B cell (primary cell): ENCODE measurements at regions not wholly inside any gene's neighbourhood (a gene's known extent, or its start where the extent isn't known, plus 50 kb on each side); places are given as distances from the start of the nearest gene placed in this dataset.

Source experiments
- ATAC-seq: fragments of 200-7000 bp; cut with Tn5 transposase; one replicate; pipeline ENCODE4 v1.10.0; 2021; ENCODE audit warnings: low read depth, mild to moderate bottlenecking, moderate number of reproducible peaks, moderate library complexity
- CTCF ChIA-PET: fragments of 350-600 bp; sonication (Branson Sonifier 250); formaldehyde crosslinking; loops from one replicate; lab custom pipeline; 2021; ENCODE audit warnings: antibody characterized with exemption, inconsistent platforms; lab: Charles Lee
- POLR2A ChIA-PET: fragments of 350-600 bp; sonication (Branson Sonifier 250); formaldehyde crosslinking; loops from one replicate; lab custom pipeline; 2021; ENCODE audit warnings: antibody characterized with exemption; lab: Charles Lee
- DNase-seq: peaks from one replicate; pipeline ENCODE4 v3.0.0; 2013
- H2AFZ ChIP-seq: 2 replicates; pipeline ENCODE4 v1.6.1; 2012; ENCODE audit warnings: mild to moderate bottlenecking, low read depth, low read length; ENCODE audit not compliant: insufficient read depth, poor library complexity, severe bottlenecking
- H3K27ac ChIP-seq, 2 donors: 1 replicate in 1 of 2; 2 replicates in 1 of 2; pipeline ENCODE4 v1.5.1; 2012 to 2013; ENCODE audit warnings: low read length in 2 of 2, mild to moderate bottlenecking in 2 of 2, moderate library complexity in 1 of 2
- H3K27me3 ChIP-seq, 4 experiments: fragments of 200-600 bp in 1 of 4; sonication (generic) in 1 of 4; replicated peaks in 1 of 4; 1 replicate in 2 of 4; 2 replicates in 2 of 4; pipeline versions ENCODE4 v1.6.1 to v1.7.0; 2013 to 2016; ENCODE audit warnings: low read length in 3 of 4, mild to moderate bottlenecking in 2 of 4, mixed read lengths in 1 of 4, moderate library complexity in 1 of 4; ENCODE audit not compliant: insufficient read depth in 4 of 4, control insufficient read depth in 3 of 4; ENCODE audit errors: control extremely low read depth in 1 of 4
- H3K36me3 ChIP-seq, 2 experiments: replicated peaks in 1 of 2; 1 replicate in 1 of 2; 2 replicates in 1 of 2; pipeline versions ENCODE4 v1.6.1 to v1.7.1; 2013; ENCODE audit warnings: low read length in 1 of 2; ENCODE audit not compliant: insufficient read depth in 2 of 2, control insufficient read depth in 1 of 2; ENCODE audit errors: control extremely low read depth in 1 of 2, extremely low read depth in 1 of 2
- H3K4me1 ChIP-seq, 2 donors: fragments of 200-600 bp in 1 of 2; sonication (generic) in 1 of 2; 1 replicate in 1 of 2; 2 replicates in 1 of 2; pipeline versions ENCODE4 v1.5.1 to v1.6.1; 2013 to 2017; ENCODE audit warnings: low read length in 2 of 2; ENCODE audit not compliant: control insufficient read depth in 2 of 2, insufficient read depth in 2 of 2
- H3K4me2 ChIP-seq: replicated peaks from 2 replicates; pipeline ENCODE3; 2012; ENCODE audit warnings: mild to moderate bottlenecking, low read depth, low read length; ENCODE audit not compliant: poor library complexity, severe bottlenecking
- H3K4me3 ChIP-seq, 5 experiments: fragments of 200-600 bp in 1 of 5; sonication (generic) in 1 of 5; 1 replicate in 3 of 5; 2 replicates in 2 of 5; pipeline versions ENCODE4 v1.5.1 to v1.7.0; 2011 to 2016; ENCODE audit warnings: low read length in 4 of 5, mild to moderate bottlenecking in 4 of 5, low read depth in 2 of 5, control low read depth in 1 of 5, moderate library complexity in 1 of 5; ENCODE audit not compliant: insufficient read depth in 1 of 5; ENCODE audit errors: control extremely low read depth in 1 of 5, extremely low read depth in 1 of 5
- H3K79me2 ChIP-seq: fragments of 200-600 bp; sonication (generic); one replicate; pipeline ENCODE4 v1.6.0; 2016; ENCODE audit warnings: low read length; ENCODE audit not compliant: control insufficient read depth, insufficient read depth
- H3K9ac ChIP-seq: fragments of 200-600 bp; sonication (generic); 2 replicates; pipeline ENCODE4 v1.6.1; 2017; ENCODE audit warnings: mild to moderate bottlenecking, low read length, moderate library complexity
- H3K9me3 ChIP-seq, 3 donors: one replicate each; pipeline versions ENCODE4 v1.6.1 to v1.7.1; 2013; ENCODE audit warnings: low read length in 2 of 3; ENCODE audit not compliant: control insufficient read depth in 2 of 3, insufficient read depth in 1 of 3; ENCODE audit errors: control extremely low read depth in 1 of 3
- H4K20me1 ChIP-seq: 2 replicates; pipeline ENCODE4 v1.6.0; 2012; ENCODE audit warnings: mild to moderate bottlenecking, low read length; ENCODE audit not compliant: insufficient read depth, control insufficient read depth, poor library complexity, severe bottlenecking
- H3K27ac Mint-ChIP-seq: one replicate; pipeline ENCODE4 v1.8.0; 2021; ENCODE audit warnings: mixed read lengths
- H3K27me3 Mint-ChIP-seq: one replicate; pipeline ENCODE4 v1.8.0; 2021; ENCODE audit warnings: mixed read lengths
- H3K4me1 Mint-ChIP-seq: one replicate; pipeline ENCODE4 v1.8.0; 2021; ENCODE audit warnings: mixed read lengths
- H3K4me3 Mint-ChIP-seq: one replicate; pipeline ENCODE4 v1.8.0; 2021; ENCODE audit warnings: mixed read lengths
- H3K9me3 Mint-ChIP-seq: one replicate; pipeline ENCODE4 v1.8.0; 2022; ENCODE audit warnings: mixed read lengths; ENCODE audit not compliant: insufficient read depth
- CTCF ChIP-seq: fragments of 200-600 bp; IDR thresholded peaks from one replicate; pipeline ENCODE4 v1.8.0; 2022; ENCODE audit warnings: antibody characterized with exemption, mild to moderate bottlenecking
- EZH2 ChIP-seq: IDR thresholded peaks from 2 replicates; pipeline ENCODE4 v1.6.1; 2012; ENCODE audit warnings: borderline replicate concordance, low read depth, mild to moderate bottlenecking, moderate library complexity, low read length; ENCODE audit not compliant: insufficient read depth, poor library complexity, severe bottlenecking
- WGBS: methylation state at CpG from one replicate; pipeline ENCODE4 v1.1.5; 2013; ENCODE audit warnings: missing lambda C conversion rate; ENCODE audit not compliant: insufficient coverage; 5-methylcytosine and 5-hydroxymethylcytosine counted together
- intact Hi-C: fragments of 100-400 bp; cut with micrococcal nuclease; formaldehyde crosslinking; loops from one replicate; pipeline ENCODE4 v1.10.0; 2022

GRCh38 chr20:40442181-40442963 is 246.7 kb downstream of the MAFB start:
- ATAC-seq: no peak
- no peaks in the 10 kb centered on the region for H3K4me1 ChIP-seq
- H3K4me1 Mint-ChIP-seq: no peaks in the 10 kb centered on the region
- H3K9ac ChIP-seq: no peak overlapping the region
- H3K4me2 ChIP-seq: no peak overlapping the region
- no peaks in the 10 kb centered on the region for H3K79me2 ChIP-seq
- DNase-seq: no peak
- no peaks in the 10 kb centered on the region for H3K36me3 ChIP-seq
- no peaks in the 10 kb centered on the region for H3K9me3 Mint-ChIP-seq
- ChIA-PET POLR2A (no interaction called here), CTCF (no interaction called here)
- H3K9me3 ChIP-seq: peaks cover 0 to 2% (median 0%) of the 10 kb centered on the region in 3 donors
- TF ChIP-seq EZH2: no peak
- TF ChIP-seq CTCF: no peak
- peaks cover 0 to 2% (median under 1%) of the 10 kb centered on the region in 4 experiments for H3K27me3 ChIP-seq
- 84% methylated on average over 6 of the region's 8 CpGs for WGBS
- H4K20me1 ChIP-seq: no peaks in the 10 kb centered on the region
- peaks cover 14% of the 10 kb centered on the region for H3K27me3 Mint-ChIP-seq
- H3K27ac ChIP-seq: no peak overlapping the region
- H3K4me3 ChIP-seq: no peak overlapping the region
- H2AFZ ChIP-seq: no peak overlapping the region
- intact Hi-C loops: no loop called here
- no peak overlapping the region for H3K27ac Mint-ChIP-seq
- no peak overlapping the region for H3K4me3 Mint-ChIP-seq

- intact Hi-C loops: no loop called here
- CTCF ChIA-PET: no interaction called here
- Histone ChIP-seq H3K27me3 (peaks cover 0 to 2% (median 0%) of the 10 kb centered on the region in 4 experiments), H3K27ac (no peak overlapping the region), H3K4me2 (no peak overlapping the region), H3K9me3 (peaks cover 0 to 1% (median 0%) of the 10 kb centered on the region in 3 donors), H4K20me1 (no peaks in the 10 kb centered on the region), H3K79me2 (no peaks in the 10 kb centered on the region), H3K9ac (no peak overlapping the region), H2AFZ (no peak overlapping the region), H3K4me1 (no peaks in the 10 kb centered on the region), H3K4me3 (no peak overlapping the region), H3K36me3 (no peaks in the 10 kb centered on the region)
- DNase-seq: no peak
- POLR2A ChIA-PET: no interaction called here
- Mint-ChIP-seq H3K27me3 (peaks cover 10% of the 10 kb centered on the region), H3K4me3 (no peak overlapping the region), H3K9me3 (no peaks in the 10 kb centered on the region), H3K27ac (no peak overlapping the region), H3K4me1 (no peaks in the 10 kb centered on the region)
- WGBS: 88% methylated on average over 3 of the region's 3 CpGs
- no peak for TF ChIP-seq CTCF
- TF ChIP-seq EZH2: no peak
- ATAC-seq: no peak
Observed at GRCh38 chr20:40441771-40442170, 247.3 kb downstream of the MAFB start.
